GM19043 (cell line): ENCODE measurements at regions not wholly inside any gene's neighbourhood (a gene's known extent, or its start where the extent isn't known, plus 50 kb on each side); places are given as distances from the start of the nearest gene placed in this dataset.

ENCODE experiments used
- ATAC-seq: cut with Tn5 transposase; IDR thresholded peaks from one replicate; pipeline ENCODE4 v1.9.1; 2021; ENCODE audit warnings: low read depth; ENCODE audit not compliant: unreplicated experiment

DNA sequence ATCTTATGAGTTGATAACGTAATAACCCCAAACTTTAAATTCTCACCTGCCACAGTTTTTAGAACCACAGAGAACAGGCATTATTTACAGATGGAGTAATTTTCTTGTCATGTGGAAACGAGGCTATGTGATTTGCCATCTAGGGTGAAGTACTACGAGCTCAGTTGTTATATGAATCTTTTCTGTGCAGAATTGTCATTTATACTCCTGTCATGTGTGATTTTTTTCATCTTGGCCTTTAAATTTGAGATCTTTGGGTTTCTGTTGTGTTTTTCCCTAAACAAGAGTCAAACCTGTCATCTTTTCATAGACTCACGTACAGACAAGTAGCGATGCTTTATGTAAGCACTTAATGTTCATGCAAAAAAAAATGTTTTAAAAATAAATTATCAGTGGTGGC lies 153.7 kb upstream of the TAC1 start:
- no peak for ATAC-seq

- no peak for ATAC-seq
Measured at GRCh38 chr7:97580205-97580604, 151.7 kb upstream of the TAC1 start.

- ATAC-seq, result no peak
Measured at GRCh38 chr7:97595439-97595838, 136.4 kb upstream of the TAC1 start.

DNA sequence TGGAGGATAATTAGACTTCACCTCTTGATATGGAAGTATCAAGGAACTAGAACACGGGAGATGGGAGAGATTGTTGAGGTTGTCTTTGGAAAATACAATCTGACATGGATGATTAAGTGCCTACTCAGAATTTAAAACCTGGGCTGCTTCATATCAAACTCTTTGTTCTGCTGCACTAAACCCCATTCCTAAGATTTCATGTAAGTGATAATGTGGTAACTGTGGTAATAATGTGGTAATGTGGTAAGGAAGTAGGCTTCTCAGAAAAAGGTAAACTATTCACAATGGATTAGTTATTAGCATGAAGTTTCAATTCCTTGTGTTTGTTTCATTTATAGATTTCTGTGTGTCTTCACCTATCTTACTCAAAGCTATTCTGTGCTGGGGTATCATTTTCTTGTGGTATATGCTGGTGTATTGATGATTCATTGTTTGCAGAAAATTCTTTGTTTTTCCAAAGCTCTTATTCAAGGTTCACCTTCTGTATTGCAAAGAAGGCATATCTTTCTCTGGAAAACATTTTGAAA lies 129.9 kb upstream of the TAC1 start:
- ATAC-seq, result peak; percentile 84

GRCh38 chr7:97620495-97620894 lies 111.4 kb upstream of the TAC1 start:
- ATAC-seq, result no peak

- peak; percentile 94 for ATAC-seq
Measured at GRCh38 chr7:97623333-97623732, 108.6 kb upstream of the TAC1 start.

DNA sequence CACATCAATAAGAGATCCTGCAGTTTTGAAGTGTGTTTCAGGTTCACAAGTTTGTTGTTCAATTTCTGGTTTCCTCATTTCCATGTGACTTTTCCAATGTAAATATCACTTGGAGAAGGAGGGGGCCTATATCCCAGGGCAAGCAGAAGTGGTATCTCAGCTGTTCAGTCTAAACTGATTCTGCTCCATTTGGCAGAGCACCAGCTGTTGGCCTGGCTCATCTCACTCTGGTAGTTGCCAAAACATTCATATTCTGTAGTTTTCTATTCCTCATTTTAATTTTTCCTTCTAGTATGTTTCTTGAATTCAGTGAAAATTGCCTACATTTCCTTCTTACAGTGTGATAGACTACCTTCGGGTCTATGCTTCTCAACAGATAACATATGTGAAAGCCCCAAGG lies 101.8 kb upstream of the TAC1 start:
- ATAC-seq, result no peak

- no peak for ATAC-seq
Measured at GRCh38 chr7:97635622-97636021, 96.3 kb upstream of the TAC1 start.

- ATAC-seq, result no peak
Measured at GRCh38 chr7:97639036-97639435, 92.8 kb upstream of the TAC1 start.

GRCh38 chr7:97659363-97660045 lies 72.4 kb upstream of the TAC1 start:
- no peak for ATAC-seq

DNA sequence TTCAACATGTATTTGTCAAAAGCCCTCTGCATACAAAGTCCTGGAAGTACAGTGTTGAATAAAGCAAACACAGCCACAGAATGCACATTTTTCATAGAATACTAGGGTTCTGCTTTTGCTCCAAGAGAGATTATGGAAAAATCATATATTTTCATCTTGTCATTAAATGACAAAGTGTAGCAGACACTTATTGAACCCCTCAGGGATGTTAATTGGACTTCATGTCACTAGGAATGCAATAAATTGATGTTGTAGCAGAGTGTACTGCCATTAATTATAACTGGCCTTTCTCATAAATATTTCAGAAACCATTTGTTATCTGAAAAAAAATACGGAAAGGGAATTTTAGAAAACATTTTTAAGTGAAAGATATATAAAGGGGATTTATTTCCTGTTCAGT lies 64.5 kb upstream of the TAC1 start:
- no peak for ATAC-seq

DNA sequence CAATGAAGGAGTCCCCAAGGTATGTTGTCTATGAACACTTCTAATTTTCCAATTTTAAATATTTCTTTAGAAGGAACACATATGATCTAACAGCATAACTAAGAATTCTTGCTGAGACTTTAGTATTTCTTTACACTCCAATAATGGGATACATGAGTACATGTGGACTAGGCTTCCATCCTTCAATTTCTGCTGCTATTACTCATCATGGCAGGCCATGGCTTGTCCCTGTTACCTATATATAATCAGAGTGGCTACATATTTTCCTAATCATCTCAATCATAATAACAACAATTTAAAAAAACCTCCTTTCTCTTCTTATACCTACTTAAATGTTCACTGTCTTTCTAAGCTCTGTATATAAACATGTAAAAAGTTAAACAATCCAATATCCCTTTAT lies 60.3 kb upstream of the TAC1 start:
- no peak for ATAC-seq

- ATAC-seq, result no peak
Measured at GRCh38 chr7:97680622-97681021, 51.3 kb upstream of the TAC1 start.
